HL-60 (cell line): ENCODE measurements at regions not wholly inside any gene's neighbourhood (a gene's known extent, or its start where the extent isn't known, plus 50 kb on each side); places are given as distances from the start of the nearest gene placed in this dataset.

Experiments
- POLR2AphosphoS5 ChIP-seq: IDR thresholded peaks from 2 replicates; pipeline ENCODE4 v1.6.1; 2012; ENCODE audit warnings: low read depth
- REST ChIP-seq: IDR thresholded peaks from 2 replicates; pipeline ENCODE4 v1.6.1; 2012; ENCODE audit warnings: low read depth; ENCODE audit not compliant: insufficient replicate concordance
- SPI1 ChIP-seq: IDR thresholded peaks from 2 replicates; pipeline ENCODE4 v1.6.1; 2012; ENCODE audit warnings: low read depth, mild to moderate bottlenecking, borderline replicate concordance
- TF ChIP-seq, protein P1 (sequence below): IDR thresholded peaks from one replicate; pipeline ENCODE4 v1.5.1; 2011; ENCODE audit warnings: low read length, control low read depth, inconsistent platforms; ENCODE audit not compliant: insufficient read depth

DNA sequence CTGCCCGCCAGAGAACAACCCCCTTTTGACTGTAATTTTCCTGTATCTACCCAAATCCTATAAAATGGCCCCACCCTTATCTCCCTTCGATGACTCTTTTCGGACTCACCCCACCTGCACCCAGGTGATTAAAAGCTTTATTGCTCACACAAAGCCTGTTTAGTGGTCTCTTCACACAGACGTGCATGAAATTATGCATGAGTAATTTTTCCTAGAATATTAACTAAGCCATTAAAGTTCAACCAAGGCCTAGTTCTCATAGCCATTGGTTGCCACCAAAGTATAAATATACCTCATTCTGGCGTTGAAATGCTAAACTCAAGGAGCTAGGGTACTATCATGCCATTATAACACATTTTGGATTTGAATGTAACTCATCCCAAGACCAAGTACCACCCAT, 243.9 kb downstream of the ZNF608 start:
- TF ChIP-seq, protein P1, sequence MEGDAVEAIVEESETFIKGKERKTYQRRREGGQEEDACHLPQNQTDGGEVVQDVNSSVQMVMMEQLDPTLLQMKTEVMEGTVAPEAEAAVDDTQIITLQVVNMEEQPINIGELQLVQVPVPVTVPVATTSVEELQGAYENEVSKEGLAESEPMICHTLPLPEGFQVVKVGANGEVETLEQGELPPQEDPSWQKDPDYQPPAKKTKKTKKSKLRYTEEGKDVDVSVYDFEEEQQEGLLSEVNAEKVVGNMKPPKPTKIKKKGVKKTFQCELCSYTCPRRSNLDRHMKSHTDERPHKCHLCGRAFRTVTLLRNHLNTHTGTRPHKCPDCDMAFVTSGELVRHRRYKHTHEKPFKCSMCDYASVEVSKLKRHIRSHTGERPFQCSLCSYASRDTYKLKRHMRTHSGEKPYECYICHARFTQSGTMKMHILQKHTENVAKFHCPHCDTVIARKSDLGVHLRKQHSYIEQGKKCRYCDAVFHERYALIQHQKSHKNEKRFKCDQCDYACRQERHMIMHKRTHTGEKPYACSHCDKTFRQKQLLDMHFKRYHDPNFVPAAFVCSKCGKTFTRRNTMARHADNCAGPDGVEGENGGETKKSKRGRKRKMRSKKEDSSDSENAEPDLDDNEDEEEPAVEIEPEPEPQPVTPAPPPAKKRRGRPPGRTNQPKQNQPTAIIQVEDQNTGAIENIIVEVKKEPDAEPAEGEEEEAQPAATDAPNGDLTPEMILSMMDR, result no peak
- TF ChIP-seq SPI1 (no peak), POLR2AphosphoS5 (no peak), REST (no peak)
